Vagina (tissue), 2 donors: ENCODE measurements at regions not wholly inside any gene's neighbourhood (a gene's known extent, or its start where the extent isn't known, plus 50 kb on each side); places are given as distances from the start of the nearest gene placed in this dataset.

Experiments
- DNase-seq, 2 donors: peaks; one replicate each; pipeline ENCODE4 v3.0.0-alpha.2; 2017; ENCODE audit errors: extremely low spot score in 2 of 2
- H3K27ac ChIP-seq: fragments of 200-600 bp; sonication (generic); one replicate; pipeline ENCODE4 v1.5.1; 2019
- H3K27me3 ChIP-seq: fragments of 200-600 bp; sonication (generic); one replicate; pipeline ENCODE4 v1.5.1; 2019
- H3K36me3 ChIP-seq, 2 donors: fragments of 200-600 bp; sonication (generic); one replicate each; pipeline ENCODE4 v1.5.1; 2017 to 2019
- H3K4me1 ChIP-seq: fragments of 200-600 bp; sonication (generic); one replicate; pipeline ENCODE4 v1.5.1; 2019
- H3K4me3 ChIP-seq, 2 donors: fragments of 200-600 bp; sonication (generic); 1 replicate in 1 of 2; 2 replicates in 1 of 2; pipeline ENCODE4 v1.5.1; 2016 to 2019
- H3K9me3 ChIP-seq: fragments of 200-600 bp; sonication (generic); one replicate; pipeline ENCODE4 v1.5.1; 2019
- CTCF ChIP-seq, 3 experiments: fragments of 450-650 bp in 2 of 3; fragments of 200-600 bp in 1 of 3; sonication (generic) in 1 of 3; IDR thresholded peaks; one replicate each; pipeline ENCODE4 v1.5.1; 2017 to 2019; ENCODE audit warnings: antibody characterized with exemption in 3 of 3, mild to moderate bottlenecking in 2 of 3, moderate library complexity in 2 of 3
- POLR2A ChIP-seq, 2 donors: fragments of 450-650 bp; IDR thresholded peaks; one replicate each; pipeline ENCODE4 v1.6.1; 2017; ENCODE audit warnings: antibody characterized with exemption in 2 of 2, mild to moderate bottlenecking in 2 of 2, moderate library complexity in 2 of 2
- POLR2AphosphoS5 ChIP-seq, 2 donors: sonication (generic); formaldehyde crosslinking; IDR thresholded peaks; one replicate each; pipeline ENCODE4 v1.9.0; 2017; ENCODE audit warnings: antibody characterized with exemption in 2 of 2, mild to moderate bottlenecking in 2 of 2, low read depth in 1 of 2; ENCODE audit not compliant: insufficient read depth in 1 of 2
- intact Hi-C: fragments of 100-400 bp; cut with DNase I; formaldehyde crosslinking; loops from one replicate; pipeline ENCODE4 v1.15.1; 2023

GRCh38 chr14:26233118-26233517, 364.7 kb downstream of the NOVA1 start:
- H3K27ac ChIP-seq = no peak overlapping the region
- H3K27me3 ChIP-seq = no peaks in the 10 kb centered on the region
- intact Hi-C loops = no loop called here
- H3K9me3 ChIP-seq = no peaks in the 10 kb centered on the region
- no peaks in the 10 kb centered on the region for H3K36me3 ChIP-seq
- TF ChIP-seq POLR2A (IDR thresholded peaks at IDR 0.05) (no peak), POLR2AphosphoS5 (IDR thresholded peaks at IDR 0.05; ENCODE audit: insufficient read depth in 1 of 2, low read depth in 1 of 2) (no peak), CTCF (IDR thresholded peaks at IDR 0.05) (no peak)
- H3K4me1 ChIP-seq = no peaks in the 10 kb centered on the region
- no peak for DNase-seq
- H3K4me3 ChIP-seq = no peak overlapping the region

DNA sequence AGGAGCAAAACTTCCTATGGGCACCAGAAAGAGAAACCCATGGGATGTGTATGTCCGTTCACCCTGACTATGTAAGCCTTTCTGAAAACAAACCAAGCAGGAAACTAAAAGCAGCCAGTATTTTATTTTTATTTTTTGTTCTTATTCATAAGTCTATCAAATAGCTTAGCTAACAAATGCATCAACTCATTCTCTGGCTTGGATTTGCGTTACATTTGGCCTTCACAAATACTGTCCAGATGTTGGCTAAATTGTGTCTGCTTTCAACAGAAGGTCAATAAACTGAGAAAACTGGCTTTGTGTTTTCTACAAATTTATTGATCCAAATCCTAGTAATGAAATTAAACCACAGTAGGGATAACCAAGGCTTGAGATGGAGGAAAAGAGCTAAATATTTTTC, 379.0 kb downstream of the NOVA1 start:
- Histone ChIP-seq H3K36me3 (no peaks in the 10 kb centered on the region), H3K9me3 (no peaks in the 10 kb centered on the region), H3K27me3 (no peaks in the 10 kb centered on the region), H3K27ac (no peak overlapping the region), H3K4me3 (no peak overlapping the region), H3K4me1 (peaks cover 5% of the 10 kb centered on the region)
- intact Hi-C loops = no loop called here
- TF ChIP-seq CTCF (IDR thresholded peaks at IDR 0.05) = no peak
- no peak for TF ChIP-seq POLR2AphosphoS5 (IDR thresholded peaks at IDR 0.05; ENCODE audit: insufficient read depth in 1 of 2, low read depth in 1 of 2)
- TF ChIP-seq POLR2A (IDR thresholded peaks at IDR 0.05) = no peak
- DNase-seq = no peak

GRCh38 chr14:26217778-26218177, 380.1 kb downstream of the NOVA1 start:
- Histone ChIP-seq H3K27ac (peak overlapping the region; percentile 0), H3K36me3 (no peaks in the 10 kb centered on the region), H3K4me3 (no peak overlapping the region), H3K4me1 (peaks cover 5% of the 10 kb centered on the region), H3K27me3 (no peaks in the 10 kb centered on the region), H3K9me3 (no peaks in the 10 kb centered on the region)
- DNase-seq = no peak
- intact Hi-C loops = no loop called here
- no peak for TF ChIP-seq POLR2A (IDR thresholded peaks at IDR 0.05)
- TF ChIP-seq CTCF (IDR thresholded peaks at IDR 0.05) = no peak
- TF ChIP-seq POLR2AphosphoS5 (IDR thresholded peaks at IDR 0.05; ENCODE audit: insufficient read depth in 1 of 2, low read depth in 1 of 2) = no peak

DNA sequence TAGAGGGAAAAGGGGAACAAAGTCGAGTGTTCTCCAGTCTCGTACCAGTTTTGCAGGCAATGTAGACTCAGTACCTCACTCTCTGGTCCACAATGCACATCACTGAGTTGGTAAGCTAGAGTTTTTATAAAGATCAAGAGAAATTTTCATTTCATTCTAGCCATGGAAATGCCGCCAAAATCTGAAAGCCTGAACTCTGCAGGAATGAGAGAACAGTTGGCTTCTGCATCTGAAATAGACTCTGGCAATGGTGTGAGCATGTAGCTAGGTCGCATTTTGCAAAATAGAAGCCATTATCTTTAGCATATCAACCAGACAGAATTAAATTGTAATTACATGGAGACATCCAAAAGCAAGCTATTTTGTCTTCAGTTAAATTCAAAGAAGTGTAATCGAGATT, 381.0 kb downstream of the NOVA1 start:
- Histone ChIP-seq H3K4me3 (no peak overlapping the region), H3K36me3 (no peaks in the 10 kb centered on the region), H3K9me3 (no peaks in the 10 kb centered on the region), H3K27ac (no peak overlapping the region), H3K27me3 (no peaks in the 10 kb centered on the region), H3K4me1 (peaks cover 5% of the 10 kb centered on the region)
- DNase-seq = no peak
- TF ChIP-seq POLR2A (IDR thresholded peaks at IDR 0.05) = no peak
- intact Hi-C loops = no loop called here

GRCh38 chr14:26213846-26214575, 383.8 kb downstream of the NOVA1 start:
- no peak overlapping the region for H3K4me3 ChIP-seq
- no peak for DNase-seq
- TF ChIP-seq POLR2A (IDR thresholded peaks at IDR 0.05) (no peak), POLR2AphosphoS5 (IDR thresholded peaks at IDR 0.05; ENCODE audit: insufficient read depth in 1 of 2, low read depth in 1 of 2) (no peak)
- no peak overlapping the region for H3K27ac ChIP-seq
- no peaks in the 10 kb centered on the region for H3K36me3 ChIP-seq
- H3K27me3 ChIP-seq = no peaks in the 10 kb centered on the region
- H3K4me1 ChIP-seq = no peaks in the 10 kb centered on the region
- H3K9me3 ChIP-seq = no peaks in the 10 kb centered on the region
- intact Hi-C loops = no loop called here

GRCh38 chr14:26209699-26210098, 388.1 kb downstream of the NOVA1 start:
- Histone ChIP-seq H3K27me3 (no peaks in the 10 kb centered on the region), H3K36me3 (no peaks in the 10 kb centered on the region), H3K27ac (no peak overlapping the region), H3K4me1 (no peaks in the 10 kb centered on the region), H3K9me3 (no peaks in the 10 kb centered on the region), H3K4me3 (no peak overlapping the region)
- TF ChIP-seq CTCF (IDR thresholded peaks at IDR 0.05) = no peak
- no peak for TF ChIP-seq POLR2AphosphoS5 (IDR thresholded peaks at IDR 0.05; ENCODE audit: insufficient read depth in 1 of 2, low read depth in 1 of 2)
- TF ChIP-seq POLR2A (IDR thresholded peaks at IDR 0.05) = no peak
- DNase-seq = no peak
- intact Hi-C loops = no loop called here
